ENCODE measurements at regions not wholly inside any gene's neighbourhood (a gene's known extent, or its start where the extent isn't known, plus 50 kb on each side); places are given as distances from the start of the nearest gene placed in this dataset.
"Not testable (repeated sequence)": the region's sequence is repeated elsewhere in the genome, so short reads cannot be mapped to it uniquely, and the experiment has no call there.

- no peak overlapping the region for H3K4me3 ChIP-seq
- no peaks in the 10 kb centered on the region for H3K4me1 ChIP-seq (replicated peaks in 1 of 2)
- no peaks in the 10 kb centered on the region for H3K36me3 ChIP-seq (replicated peaks in 1 of 2)
- H3K9me3 ChIP-seq (replicated peaks in 1 of 3): no peaks in the 10 kb centered on the region
- 88 to 91% (median 89%) methylated on average over 7 of the region's 7 CpGs for whole genome bisulfite sequencing, 4 donors
- intact Hi-C loops (cut with DNase I): no loop called here
- no peak overlapping the region for H3K27ac ChIP-seq
- no peak for DNase-seq
- H3K27me3 ChIP-seq: no peaks in the 10 kb centered on the region
- TF ChIP-seq POLR2A (IDR thresholded peaks at IDR 0.05) (no peak), CTCF (IDR thresholded peaks at IDR 0.05) (no peak)
Observed at GRCh38 chr13:71355010-71355409, 512.0 kb downstream of the DACH1 start.

- Histone ChIP-seq H3K4me1 (replicated peaks in 1 of 2) (no peaks in the 10 kb centered on the region), H3K9me3 (replicated peaks in 1 of 3) (no peaks in the 10 kb centered on the region), H3K36me3 (replicated peaks in 1 of 2) (no peaks in the 10 kb centered on the region), H3K27ac (no peak overlapping the region), H3K4me3 (no peak overlapping the region), H3K27me3 (no peaks in the 10 kb centered on the region)
- WGBS, 4 donors: 73 to 87% (median 78%) methylated on average over 2 of the region's 2 CpGs
- DNase-seq: no peak
- TF ChIP-seq POLR2A (IDR thresholded peaks at IDR 0.05) (no peak), CTCF (IDR thresholded peaks at IDR 0.05) (no peak)
- intact Hi-C loops (cut with DNase I): no loop called here
Observed at GRCh38 chr13:71350886-71351285, 516.1 kb downstream of the DACH1 start.

- H3K4me1 ChIP-seq (replicated peaks in 1 of 2); H3K9me3 ChIP-seq (replicated peaks in 1 of 3); H3K36me3 ChIP-seq (replicated peaks in 1 of 2); H3K4me3 ChIP-seq; H3K27ac ChIP-seq; H3K27me3 ChIP-seq; intact Hi-C loops (cut with DNase I); DNase-seq: not testable (repeated sequence)
- WGBS, 4 donors: 89 to 95% (median 92%) methylated on average over 2 to 4 of the region's 4 CpGs
Observed at GRCh38 chr13:71345856-71346255, 521.1 kb downstream of the DACH1 start.

- DNase-seq: no peak
- H3K4me1 ChIP-seq (replicated peaks in 1 of 2): no peaks in the 10 kb centered on the region
- intact Hi-C loops (cut with DNase I): no loop called here
- H3K36me3 ChIP-seq (replicated peaks in 1 of 2): no peaks in the 10 kb centered on the region
- H3K27ac ChIP-seq: no peak overlapping the region
- no peak overlapping the region for H3K4me3 ChIP-seq
- TF ChIP-seq CTCF (IDR thresholded peaks at IDR 0.05) (no peak), POLR2A (IDR thresholded peaks at IDR 0.05) (no peak)
- no peaks in the 10 kb centered on the region for H3K27me3 ChIP-seq
- 88 to 100% (median 90%) methylated on average over 1 of the region's 1 CpG for WGBS, 4 donors
- no peaks in the 10 kb centered on the region for H3K9me3 ChIP-seq (replicated peaks in 1 of 3)
Observed at GRCh38 chr13:71339736-71340135, 527.3 kb downstream of the DACH1 start.

GRCh38 chr13:71339005-71339404 lies 528.0 kb downstream of the DACH1 start:
- Histone ChIP-seq H3K4me1 (replicated peaks in 1 of 2) (no peaks in the 10 kb centered on the region), H3K9me3 (replicated peaks in 1 of 3) (no peaks in the 10 kb centered on the region), H3K4me3 (no peak overlapping the region), H3K36me3 (replicated peaks in 1 of 2) (no peaks in the 10 kb centered on the region), H3K27ac (no peak overlapping the region), H3K27me3 (no peaks in the 10 kb centered on the region)
- no peak for TF ChIP-seq CTCF (IDR thresholded peaks at IDR 0.05)
- no peak for TF ChIP-seq POLR2A (IDR thresholded peaks at IDR 0.05)
- no peak for DNase-seq
- intact Hi-C loops (cut with DNase I): no loop called here
- WGBS, 4 donors: 50 to 82% (median 68%) methylated on average over 1 of the region's 1 CpG
